Stimulated activated CD8-positive, alpha-beta memory T cell treated with anti-CD3 and anti-CD28 coated beads, Interleukin-7, amount 100 ng/mL, for 24 hours (primary cell): ENCODE measurements at regions not wholly inside any gene's neighbourhood (a gene's known extent, or its start where the extent isn't known, plus 50 kb on each side); places are given as distances from the start of the nearest gene placed in this dataset.
"Not testable (repeated sequence)": the region's sequence is repeated elsewhere in the genome, so short reads cannot be mapped to it uniquely, and the experiment has no call there.

ENCODE experiments used
- DNase-seq: peaks from one replicate; pipeline ENCODE4 v3.0.0-alpha.2; 2020; ENCODE audit warnings: low read depth

- DNase-seq, result no peak
These were observed 57.3 kb upstream of the HABP2 start for GRCh38 chr10:113495553-113495952.

GRCh38 chr10:113496111-113497109 is 56.4 kb upstream of the HABP2 start:
- no peak for DNase-seq

DNA sequence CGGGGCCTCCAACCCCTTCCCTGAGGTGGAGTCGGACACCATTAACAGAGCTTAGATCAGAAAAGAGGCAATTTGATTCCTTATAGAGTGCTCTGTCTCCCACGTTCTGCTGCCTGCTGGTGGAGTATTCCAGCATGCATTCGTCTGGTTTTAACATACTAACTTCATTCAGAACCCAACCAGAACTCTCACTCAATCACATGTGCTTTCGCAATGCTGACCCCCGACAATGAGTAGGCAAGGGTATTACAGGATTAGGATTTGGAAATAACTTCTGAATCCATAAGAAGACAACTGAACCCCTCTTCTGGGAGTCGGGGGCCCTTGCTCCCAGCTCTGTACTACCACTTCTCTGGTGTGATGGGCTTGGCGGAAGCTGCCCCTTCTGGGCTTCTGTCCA is 55.7 kb upstream of the HABP2 start:
- no peak for DNase-seq

DNA sequence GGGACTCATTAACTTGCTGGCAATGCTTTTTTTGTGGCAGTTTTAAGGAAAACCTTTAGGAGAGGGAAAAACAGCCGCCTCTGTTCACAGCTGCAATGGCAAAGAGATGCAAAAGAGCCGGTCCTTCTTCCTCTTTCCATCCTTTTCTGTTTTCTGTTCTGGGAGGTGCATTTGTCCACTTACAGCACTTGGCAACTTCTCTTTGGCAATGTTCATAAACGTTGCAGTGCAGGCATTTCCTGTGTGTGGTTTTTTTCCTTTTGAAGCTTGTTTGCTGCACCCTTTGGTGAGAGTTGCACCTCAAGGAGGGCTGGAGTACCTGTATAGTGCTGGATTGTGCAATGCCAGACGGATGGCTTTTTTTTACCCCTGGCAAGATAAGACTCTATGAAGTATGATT is 53.9 kb upstream of the HABP2 start:
- DNase-seq, result no peak

GRCh38 chr10:113499806-113500205 is 53.0 kb upstream of the HABP2 start:
- no peak for DNase-seq

- not testable (repeated sequence) for DNase-seq
These were observed 51.8 kb upstream of the HABP2 start for GRCh38 chr10:113501031-113501430.
